WI38 (cell line): ENCODE measurements at regions not wholly inside any gene's neighbourhood (a gene's known extent, or its start where the extent isn't known, plus 50 kb on each side); places are given as distances from the start of the nearest gene placed in this dataset.

Source experiments
- H3K4me3 ChIP-seq: 2 replicates; pipeline ENCODE4 v1.5.1; 2011; ENCODE audit warnings: low read depth, mild to moderate bottlenecking, control low read depth, low read length
- CTCF ChIP-seq: IDR thresholded peaks from 2 replicates; pipeline ENCODE4 v1.5.1; 2012; ENCODE audit warnings: low read depth, mild to moderate bottlenecking, control low read depth, low read length

GRCh38 chr2:64777841-64778240 is 124.1 kb upstream of the SERTAD2 start:
- no peak for TF ChIP-seq CTCF
- no peak overlapping the region for H3K4me3 ChIP-seq

- TF ChIP-seq CTCF = no peak
- H3K4me3 ChIP-seq = no peak overlapping the region
These were observed 125.5 kb upstream of the SERTAD2 start for GRCh38 chr2:64779117-64779690.

DNA sequence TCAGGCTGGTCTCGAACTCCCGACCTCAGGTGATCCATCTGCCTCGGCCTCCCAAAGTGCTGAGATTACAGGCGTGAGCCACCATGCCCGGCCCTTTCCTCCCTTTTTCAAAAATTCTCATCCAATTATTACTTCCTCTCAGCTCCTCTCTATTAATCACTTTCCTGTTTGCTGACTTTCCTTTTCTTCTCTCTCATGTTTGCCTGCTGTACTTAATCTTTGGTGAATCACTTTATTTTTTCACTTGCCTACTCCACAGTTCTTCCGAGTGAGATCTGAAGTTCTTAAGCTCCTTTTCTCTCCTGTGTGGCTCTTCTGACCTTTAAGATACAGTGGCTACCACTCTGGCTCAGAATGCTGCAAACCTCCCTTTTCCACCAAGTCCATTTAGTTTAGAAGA is 126.3 kb upstream of the SERTAD2 start:
- H3K4me3 ChIP-seq = no peak overlapping the region
- no peak for TF ChIP-seq CTCF

DNA sequence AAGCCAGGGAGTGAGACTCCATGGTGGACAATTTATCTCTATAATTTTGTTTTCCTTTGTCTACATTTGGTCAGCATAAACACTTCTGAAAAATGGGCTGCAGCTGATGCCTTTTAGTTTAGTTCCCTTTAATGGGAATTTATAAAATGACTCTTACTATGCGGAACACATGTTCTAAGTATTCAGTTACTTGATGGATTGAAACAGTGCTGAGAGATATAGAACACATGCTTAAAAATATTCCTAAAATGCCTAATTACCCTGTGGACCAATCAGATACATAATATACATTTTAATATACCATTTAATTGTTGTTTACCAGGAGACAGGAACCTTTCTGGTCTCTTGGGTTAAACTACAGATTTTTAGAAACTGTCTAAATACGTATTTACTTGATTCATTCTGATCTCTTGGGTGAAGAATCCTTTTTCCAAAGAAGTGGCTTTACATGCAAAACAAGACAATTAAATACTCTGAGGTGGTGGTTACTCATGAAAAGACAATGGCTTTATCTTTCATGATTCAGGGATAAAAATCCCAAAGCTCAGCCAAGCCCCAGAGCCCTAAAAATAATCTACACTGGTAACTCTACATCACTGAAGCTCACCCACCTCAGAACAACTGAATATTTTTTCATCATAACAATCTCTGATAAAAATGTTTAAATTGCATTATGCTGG is 128.1 kb upstream of the SERTAD2 start:
- no peak overlapping the region for H3K4me3 ChIP-seq
- no peak for TF ChIP-seq CTCF

DNA sequence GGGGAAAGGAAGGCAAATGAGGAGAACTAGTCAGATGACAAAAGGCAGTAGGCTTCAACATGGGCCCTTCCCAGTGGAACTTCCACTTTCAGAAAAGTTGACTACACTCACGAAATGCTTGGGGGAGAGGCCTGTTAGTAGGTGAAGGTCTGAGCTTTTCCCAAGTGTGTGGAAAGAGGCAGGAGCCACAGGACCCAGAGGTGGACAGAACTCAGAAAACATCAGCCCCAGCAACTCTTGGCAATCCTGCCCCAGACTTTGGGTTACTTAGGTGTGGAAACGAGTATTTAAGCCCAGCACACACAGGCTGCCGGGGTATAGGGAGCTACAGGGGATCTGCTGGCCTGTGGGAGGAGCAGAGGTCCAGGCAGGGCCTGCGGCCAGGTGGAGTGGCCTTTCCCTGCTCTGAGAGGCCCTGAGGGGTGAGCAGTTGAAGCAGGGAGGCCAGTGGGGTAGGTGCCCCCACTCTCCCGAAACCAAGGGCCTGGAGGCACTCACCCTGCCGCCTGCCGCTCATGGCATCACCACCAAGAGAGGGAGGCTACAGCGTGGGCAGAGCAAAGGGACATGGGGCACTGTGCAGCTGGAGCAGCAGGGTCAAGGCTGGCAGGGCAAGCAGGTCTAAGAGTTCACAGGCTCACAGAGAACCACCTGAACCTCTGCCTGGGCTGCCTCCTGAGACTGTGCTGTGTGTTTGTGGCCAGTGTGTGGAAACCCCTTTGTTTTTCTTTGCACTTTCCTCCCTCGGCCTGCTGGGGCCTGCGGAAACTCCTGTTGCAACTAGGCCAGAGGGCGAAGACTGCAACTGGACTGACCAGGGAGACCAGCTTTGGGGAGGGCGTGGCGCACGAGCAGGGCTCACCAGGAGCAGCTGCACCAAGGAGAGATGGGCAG is 130.7 kb upstream of the SERTAD2 start:
- no peak for TF ChIP-seq CTCF
- no peak overlapping the region for H3K4me3 ChIP-seq

DNA sequence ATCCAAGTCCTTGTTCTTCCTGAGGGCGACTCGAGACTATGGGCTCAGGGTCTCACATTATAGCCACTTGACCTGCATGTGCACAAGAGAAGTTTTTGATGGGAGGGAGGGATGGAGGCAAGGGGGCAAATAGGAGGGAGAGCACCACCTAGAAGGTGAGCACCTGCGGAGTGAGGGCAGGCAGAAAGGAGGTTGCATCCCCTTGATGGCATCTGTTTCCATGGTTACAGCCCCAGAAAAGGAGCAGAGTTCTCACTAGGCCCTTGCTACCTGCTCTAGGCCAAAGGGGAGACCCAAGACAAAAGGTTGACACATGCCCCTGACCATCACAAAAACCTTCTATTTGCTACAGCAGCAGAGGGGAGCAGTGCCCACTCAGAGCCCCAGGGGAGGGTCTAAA is 131.5 kb upstream of the SERTAD2 start:
- TF ChIP-seq CTCF = no peak
- no peak overlapping the region for H3K4me3 ChIP-seq
